ENCODE measurements at regions not wholly inside any gene's neighbourhood (a gene's known extent, or its start where the extent isn't known, plus 50 kb on each side); places are given as distances from the start of the nearest gene placed in this dataset.

GRCh38 chr5:105617436-105618215 is 2053.1 kb downstream of the EFNA5 start:
- Histone ChIP-seq H3K9me1 (ENCODE audit: insufficient read depth, low read length) (no peaks in the 10 kb centered on the region), H4K91ac (ENCODE audit: insufficient read depth, low read depth, low read length) (no peak overlapping the region), H2BK20ac (ENCODE audit: low read depth, low read length) (no peak overlapping the region), H2BK15ac (ENCODE audit: low read depth, low read length) (no peak overlapping the region), H4K8ac (ENCODE audit: low read depth in 2 of 2, low read length in 2 of 2) (no peak overlapping the region), H3K14ac (replicated peaks; ENCODE audit: low read depth, low read length) (no peak overlapping the region), H3K9ac (ENCODE audit: low read depth, low read length) (no peak overlapping the region), H3K4ac (ENCODE audit: low read depth, low read length) (no peak overlapping the region), H3K36me3 (ENCODE audit: control insufficient read depth, insufficient read depth, low read length) (no peaks in the 10 kb centered on the region), H4K20me1 (ENCODE audit: insufficient read depth, low read length) (no peaks in the 10 kb centered on the region), H3K4me3 (ENCODE audit: insufficient read depth, low read depth, low read length) (no peak overlapping the region), H2AFZ (replicated peaks; ENCODE audit: low read length, poor library complexity) (no peak overlapping the region), H3K9me3 (ENCODE audit: control insufficient read depth, insufficient read depth, low read length) (no peaks in the 10 kb centered on the region), H2BK120ac (ENCODE audit: low read depth, low read length) (no peak overlapping the region), H3K18ac (ENCODE audit: low read depth, low read length) (no peak overlapping the region), H2AK9ac (replicated peaks; ENCODE audit: low read depth, low read length, poor library complexity) (no peak overlapping the region), H2AK5ac (ENCODE audit: low read depth, low read length) (no peak overlapping the region), H3K4me2 (ENCODE audit: low read depth, low read length) (no peak overlapping the region), H3K27me3 (ENCODE audit: control insufficient read depth, insufficient read depth, low read length) (no peaks in the 10 kb centered on the region), H3K27ac (ENCODE audit: insufficient read depth, low read length) (no peak overlapping the region), H3K23ac (ENCODE audit: low read depth, low read length) (no peak overlapping the region), H3K79me1 (ENCODE audit: low read depth in 1 of 2, low read length in 2 of 2) (no peaks in the 10 kb centered on the region), H4K5ac (ENCODE audit: low read depth, low read length) (no peak overlapping the region), H2BK5ac (ENCODE audit: low read depth, low read length, poor library complexity, severe bottlenecking) (no peak overlapping the region), H3K56ac (ENCODE audit: extremely low read depth, insufficient read depth, low read length) (no peak overlapping the region), H3K4me1 (ENCODE audit: control insufficient read depth, insufficient read depth, low read length) (no peaks in the 10 kb centered on the region)
- no TSS peak for BruUV-seq (replicated peaks)
- in situ Hi-C loops (cut with MboI; ENCODE audit: low sequenced_read_pairs): no loop called here
- ChIA-PET POLR2A (ENCODE audit: unreplicated experiment) (no interaction called here), CTCF (interaction anchor here (0.6 kb wide), 1 partner anchor 1323 kb away, joined by 5 read pairs; no protein-coding TSS in a partner anchor)
- dilution Hi-C loops (cut with HindIII; ENCODE audit: low sequenced_read_pairs, unreplicated experiment): no loop called here
- intact Hi-C loops (cut with micrococcal nuclease): no loop called here
- DNase-seq (no peak), ATAC-seq (ENCODE audit: low read depth) (no peak)
- WGBS, 2 experiments (ENCODE audit: extremely low coverage in 2 of 2, insufficient read length in 1 of 2): no CpG with 5 or more reads among the region's 2 CpGs
- no peak for TF ChIP-seq MXI1 (IDR thresholded peaks at IDR 0.05; ENCODE audit: borderline replicate concordance, low read depth, low read length)

Measured in IMR-90 (cell line).